ENCODE measurements at regions not wholly inside any gene's neighbourhood (a gene's known extent, or its start where the extent isn't known, plus 50 kb on each side); places are given as distances from the start of the nearest gene placed in this dataset.
A peak's percentile ranks its signal among the peaks of the same experiment; 100 is the strongest.

DNA sequence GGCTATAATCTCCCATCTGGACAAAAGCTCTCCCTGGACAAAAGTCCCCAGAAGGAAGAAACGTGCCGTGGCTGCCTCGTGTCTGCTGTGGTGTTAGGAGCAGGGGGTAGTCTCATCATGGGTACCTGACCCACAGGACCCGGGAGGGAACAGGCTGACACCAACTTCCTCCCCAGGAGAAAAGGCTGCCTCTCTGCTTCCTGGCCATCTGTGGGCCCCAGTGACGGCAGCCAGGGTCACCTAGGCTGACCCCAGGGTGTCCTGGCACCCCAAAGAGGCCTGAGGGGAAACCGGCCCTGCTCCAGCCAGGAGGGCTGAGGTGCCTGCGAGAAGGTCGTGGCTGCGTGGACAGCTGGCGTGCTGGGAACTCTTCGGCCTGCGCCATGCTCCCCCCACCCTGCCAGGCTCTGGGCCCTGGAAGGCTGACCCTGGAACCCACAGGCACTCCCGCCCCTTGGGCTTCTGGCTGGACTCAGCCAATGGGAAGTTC is 133.9 kb downstream of the RFLNA start:
- DNase-seq = no peak

DNA sequence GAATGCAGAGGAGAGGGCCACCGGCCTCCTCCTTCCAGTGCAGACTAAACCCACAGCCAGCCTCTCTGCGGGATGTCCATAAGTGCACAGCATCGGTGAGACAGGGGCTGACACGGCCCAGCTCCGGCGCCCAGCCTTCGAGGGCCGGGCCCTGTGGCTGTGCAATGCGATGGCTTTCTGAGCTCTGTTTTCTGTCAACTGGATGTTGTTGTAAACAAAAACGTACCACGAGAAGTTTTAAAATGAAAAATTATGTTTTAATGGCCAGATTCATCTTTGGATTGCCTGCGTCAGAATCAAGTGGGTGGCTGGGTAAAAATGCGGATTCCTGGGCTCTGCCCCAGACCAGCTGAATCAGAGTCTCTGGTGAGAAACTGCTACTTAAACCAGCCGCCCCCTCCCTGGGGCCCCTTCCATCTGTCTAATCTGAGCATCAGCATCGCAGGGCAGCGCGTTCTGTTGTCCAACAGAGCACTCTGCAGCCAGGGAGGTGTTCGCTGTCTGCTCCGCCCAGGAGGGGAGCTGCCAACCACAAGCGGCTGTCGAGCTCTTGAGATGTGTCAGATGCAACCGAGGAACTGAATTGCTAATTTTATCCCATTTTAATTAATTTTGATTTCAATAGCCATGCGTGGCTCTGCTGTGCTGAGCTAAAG is 133.4 kb downstream of the RFLNA start:
- DNase-seq = peak in 1 of 14 donors; percentile 39

DNA sequence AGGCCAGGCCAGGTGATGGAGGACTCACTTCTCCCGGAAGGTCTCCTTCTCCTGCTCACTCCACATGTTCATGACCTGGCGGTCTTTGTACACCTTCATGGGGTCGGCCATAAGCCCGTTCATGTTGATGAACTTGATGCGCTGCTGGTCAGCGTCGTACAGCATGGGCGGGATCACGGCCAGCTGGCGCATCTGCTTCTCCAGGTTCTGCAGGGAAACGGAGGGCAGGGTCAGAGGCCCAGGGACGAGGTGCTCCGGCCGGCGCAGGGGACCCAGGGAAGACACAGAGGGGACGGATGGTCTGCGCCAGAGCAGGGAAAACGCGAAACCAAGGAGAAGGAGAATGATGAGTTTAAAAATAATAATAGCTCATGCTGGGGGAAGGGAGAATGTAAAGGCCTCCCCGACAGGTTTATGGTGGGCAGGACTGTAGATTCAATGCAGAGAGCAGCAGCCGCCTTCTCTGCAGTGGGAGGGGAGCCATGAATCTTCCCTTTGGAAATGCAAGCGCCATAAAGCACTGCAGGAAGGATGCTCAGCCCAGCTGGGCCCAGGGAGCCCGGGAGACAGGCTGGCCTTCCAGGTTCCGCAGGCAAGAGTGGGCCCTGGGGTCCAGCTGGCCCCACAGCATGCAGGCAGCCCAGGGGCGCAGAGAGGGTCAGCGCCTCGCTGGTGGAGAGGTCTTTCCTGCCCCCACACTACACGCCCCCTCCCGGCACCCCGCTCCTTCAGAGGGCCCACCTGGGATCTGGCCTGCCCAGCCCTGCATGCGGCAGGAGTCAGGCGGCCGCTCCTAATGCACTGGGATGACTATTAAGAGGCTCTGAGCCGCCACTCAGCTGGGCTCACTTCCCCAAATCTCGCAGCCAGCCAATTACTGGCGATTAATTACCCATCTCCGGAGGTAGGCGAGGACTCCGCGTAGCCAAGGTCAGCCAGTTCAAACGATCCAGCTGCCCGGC is 132.0 kb downstream of the RFLNA start:
- DNase-seq = no peak

DNA sequence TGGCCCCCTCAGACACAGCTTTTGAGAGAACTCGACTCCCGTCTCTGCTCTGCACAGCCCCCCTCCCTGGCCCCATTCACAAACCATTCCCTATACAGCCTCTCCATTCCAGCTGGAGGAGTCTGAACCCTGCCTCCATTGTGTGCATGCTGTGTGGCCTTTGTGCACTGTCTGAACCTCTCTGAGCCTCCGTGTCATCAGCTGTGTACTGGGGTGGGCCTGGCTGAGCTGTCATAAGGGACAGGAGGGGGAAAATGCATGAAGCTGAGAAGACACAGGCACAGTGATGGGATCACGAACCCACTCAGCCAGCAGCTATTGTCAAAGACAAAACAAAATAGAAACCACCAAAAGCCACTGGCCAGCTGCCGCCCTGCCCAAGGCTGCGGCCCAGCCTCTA is 130.8 kb downstream of the RFLNA start:
- no peak for DNase-seq

DNA sequence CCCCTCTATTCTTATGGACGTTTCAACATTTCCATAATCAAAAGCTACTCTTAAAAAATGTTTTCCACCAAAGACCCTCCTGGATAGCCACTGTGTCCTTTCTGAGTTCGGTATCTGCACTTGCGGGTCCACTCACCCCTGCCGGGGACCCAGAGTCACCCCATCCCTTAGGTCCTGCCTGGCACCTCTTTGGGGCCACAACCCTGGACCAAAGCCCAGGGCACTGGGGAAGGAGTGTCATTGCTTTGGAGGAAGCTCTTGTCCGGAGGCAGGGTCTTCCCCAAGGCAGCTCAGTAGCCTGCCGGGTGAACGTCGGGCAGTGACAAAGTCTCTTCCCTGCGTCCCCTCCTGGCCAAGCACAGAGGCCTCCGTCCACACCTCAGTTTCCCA is 129.6 kb downstream of the RFLNA start:
- DNase-seq = no peak

DNA sequence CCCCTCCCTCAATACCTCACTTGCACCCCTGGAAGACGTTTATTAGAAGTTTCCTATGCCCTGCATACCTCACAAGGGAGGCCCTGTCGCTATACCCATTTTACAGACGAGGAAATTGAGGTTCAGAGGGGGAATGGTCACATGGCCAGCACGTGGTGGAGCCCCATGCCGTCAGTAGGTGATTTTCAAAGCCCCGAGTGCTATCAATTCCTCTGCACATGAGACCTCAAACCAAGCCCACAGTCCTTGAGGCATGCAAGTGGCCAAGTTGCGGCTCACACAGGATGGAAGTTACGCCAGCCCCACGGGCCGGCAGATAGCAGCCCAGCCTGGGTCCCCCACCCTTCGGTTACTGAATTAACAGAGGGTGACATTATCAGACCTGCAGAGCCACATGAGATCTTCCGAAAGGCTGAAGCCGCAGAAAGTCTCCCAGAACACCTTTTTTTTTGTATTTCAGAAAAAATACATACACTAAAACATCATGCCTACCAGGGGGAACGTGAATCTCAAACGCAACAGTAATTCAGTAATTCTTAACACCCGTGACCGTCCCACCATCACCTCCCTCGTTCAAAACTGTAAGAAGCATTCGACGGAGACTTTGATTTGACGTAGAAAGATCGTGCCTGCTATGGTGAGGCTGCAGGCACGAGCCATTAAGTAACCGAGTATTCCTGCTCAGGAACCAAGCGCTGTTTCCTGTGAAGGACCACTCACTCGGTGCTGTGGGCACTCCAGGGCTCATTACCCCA is 129.0 kb downstream of the RFLNA start:
- no peak for DNase-seq

DNA sequence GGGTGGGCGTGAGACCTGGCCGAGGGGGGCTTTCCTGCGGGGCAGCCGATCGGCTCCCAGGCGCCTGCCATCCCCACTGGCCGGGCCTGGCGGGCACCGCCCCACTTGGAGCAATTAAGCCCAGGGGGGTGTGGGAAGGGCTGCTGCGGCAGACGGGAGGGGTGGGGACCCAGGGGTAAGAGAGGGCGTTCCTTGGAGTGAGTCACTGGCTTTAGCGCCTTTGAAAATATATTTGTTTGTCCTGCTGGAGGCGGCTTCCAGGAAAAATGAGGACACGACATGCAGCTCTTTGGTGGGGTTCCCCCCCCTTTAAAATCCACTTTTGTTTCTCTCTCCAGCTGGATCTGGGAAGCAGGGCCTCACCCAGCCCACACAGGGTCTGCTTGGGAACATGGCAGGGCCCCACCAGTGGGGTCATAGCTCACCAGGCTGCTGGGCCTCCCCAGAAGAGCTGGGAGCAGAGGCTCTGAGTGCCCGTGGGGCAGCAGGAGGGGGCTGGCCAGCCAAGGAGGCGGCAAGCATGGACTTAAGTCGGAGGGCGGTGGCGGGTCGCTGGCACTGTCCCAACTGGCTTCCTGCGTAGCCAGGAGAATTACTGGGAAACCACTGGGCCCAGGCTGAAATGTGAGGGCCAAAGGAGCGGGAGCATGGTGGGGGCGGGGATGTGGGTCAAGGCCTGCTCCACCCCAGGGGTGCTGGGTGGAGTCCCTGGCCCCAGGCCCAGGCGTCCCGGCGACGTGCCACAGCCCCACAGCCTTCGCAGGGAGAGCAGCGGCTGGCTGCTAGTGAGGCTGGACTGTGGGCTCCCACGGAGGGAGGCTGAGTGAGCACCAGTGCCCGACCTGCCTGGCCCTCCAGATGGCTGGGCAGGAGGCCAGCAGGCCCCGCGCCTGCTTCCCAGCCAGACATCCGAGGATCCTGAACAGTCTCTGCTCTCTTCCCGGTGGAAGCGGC is 128.0 kb downstream of the RFLNA start:
- DNase-seq = peak; percentile 37 to 94 (median 73)

DNA sequence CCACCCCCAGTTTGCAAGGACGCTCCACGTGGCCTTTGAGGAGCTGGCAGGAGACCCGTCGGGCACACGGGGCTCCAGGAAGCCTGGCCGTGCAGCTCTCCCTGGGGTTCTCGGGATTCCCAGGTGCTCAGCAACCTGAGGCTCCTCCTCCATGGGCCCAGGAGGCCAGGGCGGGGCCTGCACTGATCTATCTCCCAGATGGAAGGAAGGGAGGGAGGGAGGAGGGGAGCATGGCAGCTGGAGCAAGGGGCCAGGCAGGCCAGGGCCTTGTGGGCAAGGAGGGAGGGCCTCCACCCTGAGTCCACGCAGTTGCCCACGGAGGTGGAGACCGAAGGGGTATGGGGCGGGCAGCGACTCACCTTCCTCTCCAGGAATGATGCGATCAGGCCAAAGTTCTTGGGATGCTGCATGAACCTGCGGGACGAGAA is 127.3 kb downstream of the RFLNA start:
- DNase-seq = peak in 2 of 14 donors; percentile 50 to 52

DNA sequence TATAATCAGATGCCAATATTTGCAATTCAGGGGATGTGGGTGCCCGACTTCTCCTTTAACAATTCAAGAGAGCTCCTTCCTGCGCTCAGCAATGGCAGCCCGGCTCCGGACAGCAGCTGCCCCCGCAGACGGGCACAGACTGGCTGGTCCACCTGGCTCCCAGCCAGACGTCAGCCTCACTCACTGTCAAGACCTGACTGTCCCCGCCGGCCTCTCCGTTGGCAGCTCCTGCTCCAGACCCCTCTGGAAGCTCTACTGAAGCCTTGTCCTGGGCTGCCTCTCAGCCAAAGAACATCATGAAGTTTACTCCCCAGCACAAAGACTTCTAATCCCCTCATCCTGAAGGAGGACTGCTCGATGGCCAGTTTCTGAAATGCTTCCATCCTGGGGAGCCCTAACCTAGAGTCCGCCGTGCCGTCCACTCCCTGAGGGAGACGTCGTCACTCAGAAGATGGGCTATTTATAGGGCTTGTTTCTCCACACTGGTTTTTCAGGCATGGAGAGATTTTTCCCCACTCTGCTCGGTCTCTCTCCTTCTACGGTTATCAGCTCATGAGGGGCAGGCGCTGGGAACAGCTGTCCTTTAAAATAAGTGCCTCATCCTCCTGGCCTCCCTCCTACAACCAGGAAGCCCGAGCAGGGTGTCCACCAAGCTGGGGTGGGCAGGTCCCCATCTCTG is 126.2 kb downstream of the RFLNA start:
- DNase-seq = peak in 11 of 14 donors; percentile 17 to 67 (median 35)

DNA sequence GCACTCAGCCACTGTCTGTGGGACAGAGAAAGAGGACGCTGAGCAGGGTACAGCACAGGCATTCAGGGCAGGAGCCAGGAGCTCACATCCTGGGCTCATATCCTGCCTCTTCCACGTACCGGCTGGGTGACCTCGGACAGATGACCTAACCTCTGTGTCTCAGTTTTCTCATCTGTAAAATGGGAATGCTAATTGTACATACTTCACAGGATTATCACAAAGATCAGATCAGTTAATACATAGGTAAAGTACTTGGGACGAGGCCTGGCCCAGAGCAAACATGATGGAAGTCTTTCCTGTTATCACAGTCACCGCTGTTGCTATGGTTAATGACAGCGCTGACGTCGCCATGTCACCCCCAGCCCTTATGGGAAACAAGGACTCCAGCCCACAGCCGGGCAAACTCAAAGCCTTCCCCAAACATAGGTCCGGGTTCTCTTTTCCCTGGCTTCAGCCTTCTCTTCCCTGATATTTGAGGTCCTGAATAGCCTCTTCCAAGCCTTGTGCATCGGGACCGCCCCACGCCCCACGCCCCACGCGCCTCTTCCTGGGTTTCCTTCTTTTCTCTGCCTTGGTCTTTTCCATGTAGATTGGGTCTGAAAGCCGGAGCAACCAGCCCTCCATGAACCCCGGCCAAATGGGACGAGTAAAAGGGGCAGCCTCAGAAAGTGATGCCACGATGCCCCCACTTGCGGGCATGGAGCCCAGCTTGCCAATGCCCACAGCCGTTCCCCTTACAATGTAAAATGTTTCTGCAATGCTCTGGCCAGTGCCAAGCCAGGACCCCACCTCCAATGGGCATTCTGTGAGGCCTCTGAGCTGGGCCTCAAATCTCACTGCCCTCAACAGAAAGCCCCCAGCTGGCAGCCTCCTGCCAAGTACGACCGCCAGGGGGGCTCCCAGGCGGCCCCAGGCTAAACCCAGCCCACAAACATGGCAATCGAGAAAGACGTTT is 125.4 kb downstream of the RFLNA start:
- DNase-seq = peak in 1 of 14 donors; percentile 44

DNA sequence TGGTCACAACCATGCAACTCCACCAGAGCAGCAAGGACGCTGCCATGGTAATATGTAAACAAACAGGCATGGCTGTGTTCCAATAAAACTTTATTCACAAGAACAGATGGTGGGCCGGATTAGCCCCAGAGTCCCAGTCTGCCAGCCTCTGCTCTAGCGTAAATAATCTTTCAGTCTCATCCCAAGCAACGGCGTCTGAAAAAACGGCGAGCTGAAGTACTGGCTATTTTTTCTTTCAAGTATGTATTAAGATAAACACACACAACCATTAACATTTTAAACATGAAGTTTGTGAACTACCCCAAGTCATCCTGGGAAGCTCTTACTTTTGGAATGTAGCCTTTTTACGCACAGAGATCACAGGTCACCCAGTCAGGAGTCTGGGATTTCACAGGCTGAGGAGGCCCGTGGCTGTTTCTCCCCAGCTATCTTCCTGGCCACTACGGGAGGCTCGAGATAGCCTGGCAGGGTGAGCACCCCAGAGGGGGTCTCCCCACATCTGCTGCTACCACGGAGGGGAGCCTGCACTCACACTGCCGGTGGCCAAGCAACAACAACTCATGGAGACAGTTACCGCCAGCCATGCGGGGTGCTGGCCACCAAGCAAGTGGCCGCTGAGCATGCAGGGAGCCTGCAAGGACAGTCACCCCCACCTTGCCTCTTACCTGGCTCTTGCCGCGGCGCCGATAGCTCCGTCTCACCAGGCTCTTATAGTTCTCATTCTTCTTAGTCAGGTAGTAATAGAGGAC is 124.6 kb downstream of the RFLNA start:
- DNase-seq = no peak

DNA sequence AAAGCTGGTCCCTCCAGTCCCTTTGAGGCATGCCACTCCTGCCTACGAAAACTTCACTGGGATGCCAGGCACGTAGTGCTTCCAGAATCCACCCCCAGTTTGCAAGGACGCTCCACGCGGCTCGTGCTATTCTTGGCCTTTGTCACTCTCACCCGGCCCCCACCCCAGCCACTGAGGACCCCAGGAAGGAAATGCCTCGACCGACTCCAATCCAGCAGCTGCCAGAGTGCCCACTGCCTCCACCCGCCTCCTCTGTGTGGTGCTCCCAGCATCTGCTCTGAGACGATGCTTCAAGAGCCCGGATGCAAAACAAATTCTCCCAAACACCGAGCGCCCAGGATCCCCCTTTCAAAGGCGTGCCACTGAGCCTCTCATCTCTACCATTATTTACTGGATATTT is 123.9 kb downstream of the RFLNA start:
- no peak for DNase-seq

DNA sequence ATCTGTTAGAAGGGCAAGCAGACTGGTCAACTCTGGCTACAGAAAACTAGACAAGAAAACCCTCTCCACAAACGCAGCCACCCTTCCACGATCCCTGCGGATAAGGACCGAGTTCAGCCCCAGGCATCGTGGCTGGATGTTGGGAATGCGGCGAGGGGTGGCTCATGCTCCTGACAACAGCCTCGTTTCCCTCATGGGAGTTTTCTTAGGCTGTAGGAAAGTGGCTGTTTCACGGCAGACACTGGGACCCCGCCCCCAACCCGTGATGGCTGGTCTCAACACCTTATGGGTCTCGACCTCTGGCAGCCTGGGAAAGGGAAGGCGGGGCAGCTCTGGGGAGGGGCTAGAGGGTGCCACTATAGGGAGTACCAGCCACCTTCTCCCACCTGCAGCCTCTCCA is 123.3 kb downstream of the RFLNA start:
- no peak for DNase-seq

DNA sequence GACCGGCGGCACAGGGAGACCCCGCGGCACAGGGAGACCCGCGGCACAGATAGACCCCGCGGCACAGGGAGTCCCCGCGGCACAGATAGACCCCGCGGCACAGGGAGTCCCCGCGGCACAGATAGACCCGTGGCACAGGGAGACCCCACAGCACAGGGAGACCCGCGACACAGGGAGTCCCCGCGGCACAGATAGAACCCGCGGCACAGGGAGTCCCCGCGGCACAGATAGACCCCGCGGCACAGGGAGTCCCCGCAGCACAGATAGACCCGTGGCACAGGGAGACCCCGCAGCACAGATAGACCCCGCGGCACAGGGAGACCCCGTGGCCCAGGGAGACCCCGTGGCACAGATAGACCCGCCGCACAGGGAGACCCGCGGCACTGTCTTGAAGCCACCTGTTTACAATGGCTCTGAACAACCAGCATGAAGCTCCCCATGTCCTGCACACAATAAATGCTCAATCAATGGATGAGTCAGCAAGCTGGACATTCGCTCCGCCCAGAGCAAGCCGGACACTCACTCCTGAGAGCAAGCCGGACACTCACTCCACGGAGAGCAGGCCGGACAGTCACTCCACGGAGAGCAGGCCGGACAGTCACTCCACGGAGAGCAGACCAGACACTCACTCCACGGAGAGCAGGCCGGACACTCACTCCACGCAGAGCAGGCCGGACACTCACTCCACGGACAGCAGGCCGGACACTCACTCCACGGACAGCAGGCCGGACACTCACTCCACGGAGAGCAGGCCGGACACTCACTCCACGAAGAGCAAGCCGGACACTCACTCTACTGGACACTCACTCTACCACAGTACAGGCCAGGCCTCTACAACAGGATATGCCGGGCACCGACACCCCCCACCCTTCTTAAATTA is 121.9 kb downstream of the RFLNA start:
- DNase-seq = peak in 1 of 14 donors; percentile 43

DNA sequence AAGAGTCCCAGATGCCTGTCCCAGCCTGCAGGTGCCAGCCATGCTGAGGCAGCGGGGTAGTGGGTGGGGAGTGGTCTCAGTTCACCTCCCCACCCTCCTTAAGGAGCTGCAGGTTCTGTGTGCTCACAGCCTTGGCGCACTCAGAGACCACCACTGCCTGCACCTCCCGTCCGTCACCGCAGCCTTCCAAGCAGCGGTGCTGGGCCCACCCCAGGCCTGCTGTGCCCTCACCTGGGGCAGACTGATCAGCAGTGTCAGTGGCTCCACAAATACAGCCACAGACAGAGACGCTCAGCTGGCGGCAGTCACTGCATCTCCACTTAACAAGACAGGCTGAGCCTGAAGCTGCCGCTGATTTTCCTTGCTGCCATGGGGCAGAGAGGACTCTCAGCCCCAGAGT is 120.2 kb downstream of the RFLNA start:
- DNase-seq = no peak

DNA sequence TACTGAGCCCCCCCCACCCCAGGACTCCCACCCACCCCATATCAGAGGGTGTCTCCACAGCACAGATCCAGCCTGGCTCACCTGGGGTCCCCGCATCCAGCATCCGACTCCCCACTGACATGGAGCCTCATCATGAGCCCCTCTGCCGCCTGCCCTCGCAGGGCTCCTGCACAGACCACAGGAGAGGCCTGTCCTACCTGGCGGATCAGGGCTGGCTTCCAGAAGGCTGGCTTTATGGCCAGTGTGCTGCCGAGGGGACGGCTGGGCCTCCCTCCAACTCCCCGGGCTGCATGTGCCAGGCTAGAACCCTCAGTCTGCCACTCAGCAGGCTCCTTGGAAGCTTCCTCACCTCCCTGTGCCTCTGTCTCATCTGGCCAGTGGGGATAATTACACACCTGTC is 119.0 kb downstream of the RFLNA start:
- DNase-seq = no peak

DNA sequence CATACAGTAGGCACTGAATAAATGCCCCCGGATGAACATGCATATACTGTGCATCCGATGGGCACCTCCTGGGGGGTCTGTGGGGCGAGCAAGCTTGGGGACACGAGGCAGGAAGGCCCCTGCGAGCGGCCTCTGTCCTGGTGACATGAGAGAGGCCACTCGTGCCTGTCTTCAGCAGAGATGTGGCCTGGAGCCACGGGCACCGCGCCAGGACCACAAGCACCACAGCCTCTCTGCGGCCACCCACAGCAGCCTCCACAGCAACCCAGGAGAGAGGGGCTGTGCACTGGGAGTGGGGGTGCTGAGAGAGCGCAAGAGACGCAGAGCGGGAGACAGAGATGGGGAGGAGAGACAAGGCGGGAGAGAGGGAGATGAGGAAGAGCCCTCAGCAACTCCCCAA is 118.5 kb downstream of the RFLNA start:
- DNase-seq = peak in 7 of 14 donors; percentile 13 to 63 (median 35)

DNA sequence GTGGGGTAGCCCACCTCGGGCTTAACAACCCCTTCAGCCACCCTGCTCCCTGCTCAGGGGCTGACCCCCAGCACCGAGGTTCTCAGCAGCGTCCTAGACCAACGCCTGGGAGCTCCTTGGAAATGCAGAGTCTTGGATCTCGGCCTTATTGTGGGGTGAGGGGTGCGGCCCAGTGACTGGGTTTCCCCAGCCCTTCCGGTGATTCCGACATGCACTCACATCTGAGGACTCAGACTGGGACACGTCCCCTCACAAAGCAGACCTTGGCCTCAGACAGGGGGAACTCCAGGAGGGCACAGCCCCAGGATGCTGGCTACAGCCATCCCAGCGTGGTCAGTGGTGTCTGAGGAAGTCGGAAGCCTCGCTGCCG is 117.7 kb downstream of the RFLNA start:
- peak in 2 of 14 donors; percentile 37 to 55 for DNase-seq

Measured in C1 segment of cervical spinal cord (tissue), 14 donors.